ENCODE measurements at regions not wholly inside any gene's neighbourhood (a gene's known extent, or its start where the extent isn't known, plus 50 kb on each side); places are given as distances from the start of the nearest gene placed in this dataset.

DNA sequence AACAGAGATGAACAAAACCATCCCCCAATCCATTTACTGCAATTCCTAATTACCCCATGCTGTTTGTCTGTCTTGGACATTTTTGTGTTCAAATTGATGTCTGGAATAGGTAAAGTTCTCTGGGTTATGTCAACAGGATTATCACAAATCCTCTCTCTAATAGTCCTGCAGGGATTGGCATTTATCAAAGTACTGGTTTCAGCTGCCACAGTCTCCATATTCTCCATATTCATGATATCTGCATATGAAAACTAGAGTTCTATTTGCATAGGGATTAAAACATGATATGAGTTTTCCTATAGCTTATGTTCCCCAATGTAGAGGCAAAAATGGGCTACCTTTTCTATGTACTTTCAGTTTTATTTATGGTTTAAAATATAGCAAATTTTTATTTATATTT lies 355.8 kb downstream of the ADRA2A start:
- Mint-ChIP-seq H3K4me1 (no peaks in the 10 kb centered on the region), H3K27me3 (no peaks in the 10 kb centered on the region), H3K36me3 (no peaks in the 10 kb centered on the region), H3K27ac (no peak overlapping the region), H3K9me3 (no peaks in the 10 kb centered on the region), H3K4me3 (no peak overlapping the region)
- no peak for ATAC-seq (ENCODE audit: low read depth)
- no peak for DNase-seq
- POLR2A ChIA-PET, result no interaction called here

GRCh38 chr10:111435871-111436270 lies 359.0 kb downstream of the ADRA2A start:
- H3K4me1 Mint-ChIP-seq, result no peaks in the 10 kb centered on the region
- H3K27me3 Mint-ChIP-seq, result no peaks in the 10 kb centered on the region
- H3K9me3 Mint-ChIP-seq, result no peaks in the 10 kb centered on the region
- no peaks in the 10 kb centered on the region for H3K36me3 Mint-ChIP-seq
- no peak overlapping the region for H3K4me3 Mint-ChIP-seq
- H3K27ac Mint-ChIP-seq, result no peak overlapping the region
- ATAC-seq (ENCODE audit: low read depth) (no peak), DNase-seq (no peak)
- POLR2A ChIA-PET, result no interaction called here

DNA sequence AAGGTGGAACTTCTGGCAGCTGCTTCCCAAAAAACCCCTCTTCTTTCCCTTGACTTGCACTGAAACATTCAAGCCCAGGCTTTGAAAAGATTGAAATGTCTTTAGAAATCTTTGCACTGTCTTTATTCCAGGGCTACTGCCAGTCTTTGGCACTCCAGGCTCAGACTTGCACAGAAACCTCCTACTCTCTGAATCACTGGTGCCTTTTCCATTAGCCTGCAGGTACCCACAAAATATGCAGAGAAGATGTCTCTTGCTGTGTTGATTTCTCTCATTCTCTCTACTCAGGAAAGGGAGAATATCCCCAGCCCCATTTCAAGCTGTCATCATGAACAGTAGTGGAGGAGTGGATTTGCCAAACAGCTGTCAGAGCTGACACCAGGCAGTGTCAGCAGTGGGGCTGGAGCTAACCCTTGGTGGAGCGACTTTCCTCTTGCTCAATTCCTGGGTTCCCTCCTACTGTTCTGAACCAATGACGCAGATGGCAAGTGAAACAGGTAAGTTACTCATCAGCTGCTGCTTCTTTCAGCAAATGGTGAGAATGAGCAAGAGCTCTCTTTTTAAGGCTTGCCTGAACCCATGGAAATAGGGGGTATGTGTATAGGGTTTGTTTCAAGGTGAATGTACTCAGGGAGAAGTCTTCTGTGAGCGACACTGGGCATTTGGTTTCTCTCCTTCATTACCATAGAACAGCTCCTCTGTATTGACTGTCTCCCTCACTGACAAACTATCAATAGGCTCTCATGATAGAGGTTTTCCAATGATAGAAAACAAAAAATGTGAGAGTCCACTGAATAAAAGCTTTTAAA lies 362.4 kb downstream of the ADRA2A start:
- no peaks in the 10 kb centered on the region for H3K36me3 Mint-ChIP-seq
- ATAC-seq (ENCODE audit: low read depth), result no peak
- H3K4me3 Mint-ChIP-seq, result no peak overlapping the region

DNA sequence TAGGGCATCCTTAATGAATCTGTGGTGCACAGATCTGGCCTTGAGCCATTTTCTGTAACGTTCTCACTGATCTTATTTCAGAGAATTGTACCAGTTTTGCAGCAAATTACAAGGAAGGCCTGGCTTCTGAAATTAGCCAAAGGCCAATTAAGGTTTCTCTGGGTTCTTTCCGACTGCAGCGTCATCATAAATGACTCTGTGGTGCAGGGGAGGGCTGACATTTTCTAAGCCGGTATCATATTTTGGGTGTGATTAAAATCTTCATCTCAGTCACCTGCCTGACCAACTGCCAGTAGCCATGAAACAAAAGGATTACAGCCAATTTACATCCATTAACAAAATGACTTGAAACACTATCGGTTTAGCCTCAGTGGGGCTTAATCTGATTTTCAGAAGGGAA lies 363.7 kb downstream of the ADRA2A start:
- no peak overlapping the region for H3K4me3 Mint-ChIP-seq
- no peaks in the 10 kb centered on the region for H3K36me3 Mint-ChIP-seq
- H3K4me1 Mint-ChIP-seq, result no peaks in the 10 kb centered on the region
- DNase-seq, result no peak
- no peaks in the 10 kb centered on the region for H3K9me3 Mint-ChIP-seq
- no peak overlapping the region for H3K27ac Mint-ChIP-seq
- POLR2A ChIA-PET, result no interaction called here
- ATAC-seq (ENCODE audit: low read depth), result no peak
- H3K27me3 Mint-ChIP-seq, result no peaks in the 10 kb centered on the region

More for the DNA sequence above, 362.4 kb downstream of the ADRA2A start:
- POLR2A ChIA-PET, result no interaction called here
- no peaks in the 10 kb centered on the region for H3K4me1 Mint-ChIP-seq
- H3K27ac Mint-ChIP-seq, result no peak overlapping the region
- DNase-seq, result no peak
- H3K9me3 Mint-ChIP-seq, result no peaks in the 10 kb centered on the region
- H3K27me3 Mint-ChIP-seq, result no peaks in the 10 kb centered on the region

GRCh38 chr10:111445667-111446066 lies 368.8 kb downstream of the ADRA2A start:
- Mint-ChIP-seq H3K9me3 (peaks cover 2% of the 10 kb centered on the region), H3K27ac (no peak overlapping the region), H3K27me3 (no peaks in the 10 kb centered on the region), H3K36me3 (no peaks in the 10 kb centered on the region), H3K4me1 (no peaks in the 10 kb centered on the region), H3K4me3 (no peak overlapping the region)
- POLR2A ChIA-PET, result no interaction called here
- ATAC-seq (ENCODE audit: low read depth) (no peak), DNase-seq (no peak)

- no peak for ATAC-seq (ENCODE audit: low read depth)
- no peak for DNase-seq
- Mint-ChIP-seq H3K36me3 (no peaks in the 10 kb centered on the region), H3K4me3 (no peak overlapping the region), H3K9me3 (peaks cover 2% of the 10 kb centered on the region), H3K4me1 (no peaks in the 10 kb centered on the region), H3K27ac (no peak overlapping the region), H3K27me3 (no peaks in the 10 kb centered on the region)
- POLR2A ChIA-PET, result no interaction called here
Observed at GRCh38 chr10:111446966-111447365, 370.1 kb downstream of the ADRA2A start.

DNA sequence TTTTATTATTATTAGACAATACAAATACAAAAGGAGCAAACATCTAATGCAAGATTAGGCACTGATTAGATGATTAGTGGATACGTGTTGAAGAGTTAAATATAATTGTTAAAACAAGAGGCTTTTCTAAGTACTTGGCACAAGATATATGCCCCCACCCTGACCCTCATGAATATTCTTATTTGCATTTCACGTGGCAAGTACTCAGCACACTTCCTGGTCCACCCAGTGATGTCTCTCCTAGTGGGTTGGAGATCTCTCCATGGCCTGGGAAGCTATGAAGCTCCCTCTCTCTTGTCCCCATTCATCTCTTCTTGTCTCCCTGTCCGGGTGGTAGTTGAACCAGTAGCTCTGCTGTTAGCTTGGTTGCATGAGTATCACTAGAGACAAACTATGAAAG lies 375.3 kb downstream of the ADRA2A start:
- peaks cover 2% of the 10 kb centered on the region for H3K9me3 Mint-ChIP-seq
- H3K27me3 Mint-ChIP-seq, result no peaks in the 10 kb centered on the region
- no peaks in the 10 kb centered on the region for H3K36me3 Mint-ChIP-seq
- ATAC-seq (ENCODE audit: low read depth) (no peak), DNase-seq (no peak)
- H3K4me1 Mint-ChIP-seq, result no peaks in the 10 kb centered on the region
- POLR2A ChIA-PET, result no interaction called here
- H3K27ac Mint-ChIP-seq, result no peak overlapping the region
- H3K4me3 Mint-ChIP-seq, result no peak overlapping the region

DNA sequence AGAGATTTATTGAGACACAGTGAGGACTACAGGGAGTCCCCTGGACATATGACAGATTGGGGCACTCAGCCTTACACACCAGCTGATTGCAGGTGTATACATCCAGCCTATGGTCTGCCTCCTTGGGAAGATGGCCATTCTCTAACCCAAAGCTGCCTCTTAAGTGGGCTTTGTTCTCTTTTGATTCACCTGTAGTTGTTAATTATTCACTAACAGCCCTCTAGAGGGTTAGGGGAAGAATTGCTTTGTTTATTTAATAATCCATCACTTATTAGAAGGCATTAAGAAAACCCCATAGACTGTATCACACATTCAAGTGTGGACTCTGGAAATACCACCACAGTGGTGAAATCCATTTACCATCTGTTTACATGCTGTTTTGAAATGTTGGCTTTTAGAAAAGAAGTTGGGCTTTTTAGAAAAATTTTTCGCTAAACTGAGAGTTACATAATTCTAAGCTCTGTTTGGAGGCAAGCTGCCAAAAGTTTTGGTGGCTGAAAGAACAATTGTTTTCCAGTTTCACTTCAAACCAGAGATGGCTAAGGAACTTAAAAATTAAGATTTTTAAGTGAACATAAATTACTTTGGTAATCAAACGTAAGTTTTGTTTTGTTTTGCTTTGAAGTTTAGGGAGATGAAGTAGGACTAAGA lies 379.1 kb downstream of the ADRA2A start:
- ATAC-seq (ENCODE audit: low read depth) (no peak), DNase-seq (no peak)
- no peaks in the 10 kb centered on the region for H3K36me3 Mint-ChIP-seq
- no peaks in the 10 kb centered on the region for H3K4me1 Mint-ChIP-seq
- POLR2A ChIA-PET, result no interaction called here
- no peak overlapping the region for H3K27ac Mint-ChIP-seq
- H3K9me3 Mint-ChIP-seq, result no peaks in the 10 kb centered on the region
- H3K4me3 Mint-ChIP-seq, result no peak overlapping the region
- peaks cover 1% of the 10 kb centered on the region for H3K27me3 Mint-ChIP-seq

GRCh38 chr10:111458256-111458655 lies 381.4 kb downstream of the ADRA2A start:
- H3K4me3 Mint-ChIP-seq, result no peak overlapping the region
- no peaks in the 10 kb centered on the region for H3K36me3 Mint-ChIP-seq
- H3K9me3 Mint-ChIP-seq, result no peaks in the 10 kb centered on the region
- ATAC-seq (ENCODE audit: low read depth) (no peak), DNase-seq (no peak)
- POLR2A ChIA-PET, result no interaction called here
- no peak overlapping the region for H3K27ac Mint-ChIP-seq
- no peaks in the 10 kb centered on the region for H3K4me1 Mint-ChIP-seq
- H3K27me3 Mint-ChIP-seq, result peaks cover 1% of the 10 kb centered on the region

DNA sequence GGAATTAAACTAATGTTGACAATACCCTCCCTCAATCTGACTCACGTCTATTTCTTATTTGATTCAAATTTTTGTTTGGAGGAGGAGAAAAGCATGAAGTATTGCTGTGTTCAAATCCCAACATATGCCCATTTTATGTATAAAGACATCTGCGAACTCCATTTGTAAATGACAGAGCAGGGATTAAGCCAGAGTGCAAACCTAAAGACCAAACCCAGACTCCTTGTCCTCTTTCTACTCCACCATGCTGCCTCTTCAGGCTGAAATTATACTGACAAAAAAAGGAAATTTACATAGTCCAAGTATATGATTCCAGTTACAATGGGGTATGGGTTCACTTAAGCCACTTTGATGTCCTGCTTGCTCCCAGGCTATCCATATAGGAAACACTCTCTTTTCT lies 383.1 kb downstream of the ADRA2A start:
- Mint-ChIP-seq H3K4me1 (no peaks in the 10 kb centered on the region), H3K27ac (no peak overlapping the region), H3K36me3 (no peaks in the 10 kb centered on the region), H3K4me3 (no peak overlapping the region), H3K27me3 (peaks cover 1% of the 10 kb centered on the region), H3K9me3 (no peaks in the 10 kb centered on the region)
- no peak for ATAC-seq (ENCODE audit: low read depth)
- POLR2A ChIA-PET, result no interaction called here
- no peak for DNase-seq

DNA sequence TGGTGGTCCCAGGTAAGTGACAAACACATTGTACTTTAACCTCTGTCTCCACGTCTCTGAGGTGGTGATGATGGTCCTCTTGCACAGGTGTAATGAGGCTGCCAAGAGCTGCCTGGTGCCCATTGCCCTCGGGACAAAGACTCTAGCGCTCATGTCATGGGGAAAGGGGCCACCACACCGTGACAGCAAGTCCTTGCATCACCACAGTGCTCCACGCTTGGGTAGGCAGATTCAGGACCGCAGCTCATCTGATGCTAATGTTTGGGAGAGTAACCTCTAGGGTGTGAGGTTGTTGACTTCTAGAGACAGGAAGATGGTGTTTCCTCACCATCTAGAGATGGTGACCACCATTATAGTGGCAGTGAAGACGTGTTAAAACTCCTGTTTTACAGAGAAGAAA lies 395.6 kb downstream of the ADRA2A start:
- H3K4me1 Mint-ChIP-seq, result no peaks in the 10 kb centered on the region
- H3K27me3 Mint-ChIP-seq, result peaks cover 4% of the 10 kb centered on the region
- ATAC-seq (ENCODE audit: low read depth), result no peak
- no peaks in the 10 kb centered on the region for H3K9me3 Mint-ChIP-seq
- DNase-seq, result no peak
- H3K36me3 Mint-ChIP-seq, result no peaks in the 10 kb centered on the region
- no peak overlapping the region for H3K4me3 Mint-ChIP-seq
- POLR2A ChIA-PET, result no interaction called here
- H3K27ac Mint-ChIP-seq, result no peak overlapping the region

DNA sequence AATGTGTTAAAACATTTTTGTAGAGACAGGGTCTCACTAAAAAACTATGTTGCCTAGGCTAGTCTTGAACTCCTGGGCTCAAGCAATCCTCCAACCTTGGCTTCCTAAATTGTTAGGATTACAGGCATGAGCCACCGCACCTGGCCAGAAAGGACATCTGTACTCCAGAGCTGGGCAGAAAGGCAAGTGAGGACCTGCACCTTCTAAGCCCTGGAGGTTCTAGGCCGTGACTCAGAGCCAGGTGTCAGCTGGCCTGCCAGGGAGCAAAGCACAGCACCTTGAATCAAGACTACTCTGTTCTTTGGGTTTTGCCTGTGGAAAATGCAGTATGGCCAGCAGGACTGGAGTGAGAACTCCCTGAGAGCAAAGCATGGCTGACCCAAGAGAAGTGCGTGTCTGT lies 396.5 kb downstream of the ADRA2A start:
- H3K27me3 Mint-ChIP-seq, result peaks cover 4% of the 10 kb centered on the region
- DNase-seq, result no peak

GRCh38 chr10:111474786-111475185 lies 398.0 kb downstream of the ADRA2A start:
- POLR2A ChIA-PET, result no interaction called here
- H3K27ac Mint-ChIP-seq, result no peak overlapping the region
- DNase-seq (no peak), ATAC-seq (ENCODE audit: low read depth) (no peak)
- peaks cover 4% of the 10 kb centered on the region for H3K27me3 Mint-ChIP-seq
- H3K36me3 Mint-ChIP-seq, result no peaks in the 10 kb centered on the region
- no peaks in the 10 kb centered on the region for H3K9me3 Mint-ChIP-seq
- H3K4me1 Mint-ChIP-seq, result no peaks in the 10 kb centered on the region
- no peak overlapping the region for H3K4me3 Mint-ChIP-seq

More for the DNA sequence above, 396.5 kb downstream of the ADRA2A start:
- POLR2A ChIA-PET, result no interaction called here
- Mint-ChIP-seq H3K4me3 (no peak overlapping the region), H3K36me3 (no peaks in the 10 kb centered on the region), H3K9me3 (no peaks in the 10 kb centered on the region), H3K27ac (no peak overlapping the region), H3K4me1 (no peaks in the 10 kb centered on the region)
- ATAC-seq (ENCODE audit: low read depth), result no peak

- H3K36me3 Mint-ChIP-seq, result no peaks in the 10 kb centered on the region
- H3K4me1 Mint-ChIP-seq, result no peaks in the 10 kb centered on the region
- no peak overlapping the region for H3K4me3 Mint-ChIP-seq
- H3K27ac Mint-ChIP-seq, result no peak overlapping the region
- ATAC-seq (ENCODE audit: low read depth) (no peak), DNase-seq (no peak)
- peaks cover 4% of the 10 kb centered on the region for H3K27me3 Mint-ChIP-seq
- POLR2A ChIA-PET, result no interaction called here
- H3K9me3 Mint-ChIP-seq, result no peaks in the 10 kb centered on the region
Observed at GRCh38 chr10:111475720-111476119, 398.9 kb downstream of the ADRA2A start.
